Mucosa of descending colon (tissue), 3 donors: ENCODE measurements at regions not wholly inside any gene's neighbourhood (a gene's known extent, or its start where the extent isn't known, plus 50 kb on each side); places are given as distances from the start of the nearest gene placed in this dataset.

Experiments used
- ATAC-seq: fragments of 200-7000 bp; cut with Tn5 transposase; one replicate; pipeline ENCODE4 v1.9.1; 2020; ENCODE audit warnings: mild to moderate bottlenecking, moderate library complexity
- DNase-seq, 3 donors: peaks; one replicate each; pipeline ENCODE4 v3.0.0-alpha.2; 2020
- H3K36me3 ChIP-seq: fragments of 200-600 bp; one replicate; pipeline ENCODE4 v1.8.0; 2021; ENCODE audit warnings: low read depth, mild to moderate bottlenecking
- H3K4me1 ChIP-seq: fragments of 200-600 bp; one replicate; pipeline ENCODE4 v1.8.0; 2021; ENCODE audit warnings: low read depth, mild to moderate bottlenecking
- H3K4me3 ChIP-seq: fragments of 200-600 bp; one replicate; pipeline ENCODE4 v1.8.0; 2021; ENCODE audit warnings: mild to moderate bottlenecking
- H3K9me3 ChIP-seq: fragments of 200-600 bp; one replicate; pipeline ENCODE4 v1.8.0; 2021; ENCODE audit warnings: mild to moderate bottlenecking
- intact Hi-C, 2 donors: fragments of 100-400 bp; cut with DNase I in 1 of 2; cut with micrococcal nuclease in 1 of 2; formaldehyde crosslinking; loops; one replicate each; pipeline versions ENCODE4 v1.11.0 to v1.11.1; 2022; cut with DNase I, micrococcal nuclease
- TF ChIP-seq, protein P1 (sequence below): fragments of 200-600 bp; IDR thresholded peaks from one replicate; pipeline ENCODE4 v1.8.0; 2022; ENCODE audit warnings: antibody characterized with exemption, mild to moderate bottlenecking
- donor health status: DM: no; HTN: no; CAD: no; lungs with moderate emphysema.
- donor health status: DM: no; HTN: no; CAD: no.
- donor health status: DM: no; HTN: yes; CAD: no.

DNA sequence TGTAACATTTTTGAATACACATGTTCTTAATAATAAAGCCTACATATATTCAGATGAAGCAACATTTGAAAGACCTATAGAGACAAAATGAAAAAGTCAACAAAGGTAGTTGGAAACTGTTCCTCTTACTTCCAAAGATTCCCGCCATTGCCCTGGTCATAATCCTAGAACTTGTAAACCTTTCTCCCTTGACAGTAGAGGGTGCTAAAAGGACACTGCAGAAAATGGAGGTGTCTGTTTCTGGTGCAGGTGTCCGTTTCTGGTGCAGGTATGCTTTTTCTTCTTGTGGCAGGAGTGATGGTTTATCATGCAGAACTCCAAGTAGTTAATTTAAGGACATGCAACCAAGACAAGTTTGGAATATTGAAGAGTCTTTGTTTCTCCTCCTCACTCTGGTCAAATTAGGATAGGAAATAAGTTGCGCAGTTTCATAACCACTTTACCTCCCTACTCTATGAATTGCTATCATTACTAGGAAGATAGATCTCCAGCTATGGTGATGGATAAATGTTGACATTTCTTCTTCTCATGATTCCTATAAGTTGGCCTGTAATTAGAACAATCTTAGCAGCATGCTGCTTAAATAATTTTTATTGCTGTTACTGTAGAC is 56.0 kb upstream of the FAM174A start:
- H3K36me3 ChIP-seq = no peaks in the 10 kb centered on the region

GRCh38 chr5:100472091-100472490 is 63.1 kb upstream of the FAM174A start:
- TF ChIP-seq, protein P1, sequence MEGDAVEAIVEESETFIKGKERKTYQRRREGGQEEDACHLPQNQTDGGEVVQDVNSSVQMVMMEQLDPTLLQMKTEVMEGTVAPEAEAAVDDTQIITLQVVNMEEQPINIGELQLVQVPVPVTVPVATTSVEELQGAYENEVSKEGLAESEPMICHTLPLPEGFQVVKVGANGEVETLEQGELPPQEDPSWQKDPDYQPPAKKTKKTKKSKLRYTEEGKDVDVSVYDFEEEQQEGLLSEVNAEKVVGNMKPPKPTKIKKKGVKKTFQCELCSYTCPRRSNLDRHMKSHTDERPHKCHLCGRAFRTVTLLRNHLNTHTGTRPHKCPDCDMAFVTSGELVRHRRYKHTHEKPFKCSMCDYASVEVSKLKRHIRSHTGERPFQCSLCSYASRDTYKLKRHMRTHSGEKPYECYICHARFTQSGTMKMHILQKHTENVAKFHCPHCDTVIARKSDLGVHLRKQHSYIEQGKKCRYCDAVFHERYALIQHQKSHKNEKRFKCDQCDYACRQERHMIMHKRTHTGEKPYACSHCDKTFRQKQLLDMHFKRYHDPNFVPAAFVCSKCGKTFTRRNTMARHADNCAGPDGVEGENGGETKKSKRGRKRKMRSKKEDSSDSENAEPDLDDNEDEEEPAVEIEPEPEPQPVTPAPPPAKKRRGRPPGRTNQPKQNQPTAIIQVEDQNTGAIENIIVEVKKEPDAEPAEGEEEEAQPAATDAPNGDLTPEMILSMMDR = no peak
- Histone ChIP-seq H3K4me3 (no peak overlapping the region), H3K4me1 (no peaks in the 10 kb centered on the region), H3K9me3 (no peaks in the 10 kb centered on the region), H3K36me3 (no peaks in the 10 kb centered on the region)
- ATAC-seq (no peak), DNase-seq (no peak)
- intact Hi-C loops = no loop called here

More for the DNA sequence above, 56.0 kb upstream of the FAM174A start:
- ATAC-seq (peak; percentile 59), DNase-seq (peak in 1 of 3 donors; percentile 28)
- TF ChIP-seq, protein P1 = no peak
- Histone ChIP-seq H3K4me1 (no peaks in the 10 kb centered on the region), H3K9me3 (no peaks in the 10 kb centered on the region), H3K4me3 (no peak overlapping the region)
- intact Hi-C loops = no loop called here

GRCh38 chr5:100469767-100470166 is 65.4 kb upstream of the FAM174A start:
- no peaks in the 10 kb centered on the region for H3K9me3 ChIP-seq
- H3K36me3 ChIP-seq = no peaks in the 10 kb centered on the region
- ATAC-seq (no peak), DNase-seq (no peak)
- TF ChIP-seq, protein P1 = no peak
- H3K4me3 ChIP-seq = no peak overlapping the region
- intact Hi-C loops = no loop called here
- no peaks in the 10 kb centered on the region for H3K4me1 ChIP-seq

- TF ChIP-seq, protein P1 = no peak
- H3K36me3 ChIP-seq = no peaks in the 10 kb centered on the region
- H3K9me3 ChIP-seq = no peaks in the 10 kb centered on the region
- no peak overlapping the region for H3K4me3 ChIP-seq
- ATAC-seq = no peak
- H3K4me1 ChIP-seq = no peaks in the 10 kb centered on the region
- intact Hi-C loops = no loop called here
- DNase-seq = no peak
Measured at GRCh38 chr5:100464418-100464817, 70.8 kb upstream of the FAM174A start.

- no peaks in the 10 kb centered on the region for H3K9me3 ChIP-seq
- TF ChIP-seq, protein P1 = no peak
- DNase-seq (no peak), ATAC-seq (no peak)
- H3K4me3 ChIP-seq = no peak overlapping the region
- intact Hi-C loops = no loop called here
- no peaks in the 10 kb centered on the region for H3K4me1 ChIP-seq
- no peaks in the 10 kb centered on the region for H3K36me3 ChIP-seq
Measured at GRCh38 chr5:100456615-100457014, 78.6 kb upstream of the FAM174A start.

- no peaks in the 10 kb centered on the region for H3K9me3 ChIP-seq
- intact Hi-C loops = no loop called here
- TF ChIP-seq, protein P1 = no peak
- DNase-seq (no peak), ATAC-seq (no peak)
- no peaks in the 10 kb centered on the region for H3K4me1 ChIP-seq
- H3K36me3 ChIP-seq = no peaks in the 10 kb centered on the region
- no peak overlapping the region for H3K4me3 ChIP-seq
Measured at GRCh38 chr5:100452126-100452525, 83.0 kb upstream of the FAM174A start.
